ENCODE measurements at regions not wholly inside any gene's neighbourhood (a gene's known extent, or its start where the extent isn't known, plus 50 kb on each side); places are given as distances from the start of the nearest gene placed in this dataset.

- no peaks in the 10 kb centered on the region for H3K4me1 Mint-ChIP-seq (ENCODE audit: low read depth in 2 of 2)
- H3K36me3 Mint-ChIP-seq (ENCODE audit: insufficient read depth), result no peaks in the 10 kb centered on the region
- H3K27ac Mint-ChIP-seq, result no peak overlapping the region
- no peak overlapping the region for H3K4me3 Mint-ChIP-seq
- H3K9me3 Mint-ChIP-seq, result no peaks in the 10 kb centered on the region
- DNase-seq (no peak), ATAC-seq (replicated peaks) (no peak)
- peaks cover 0 to 21% of the 10 kb centered on the region in 2 donors for H3K27me3 Mint-ChIP-seq
These were observed 116.7 kb upstream of the SLIT3 start for GRCh38 chr5:169417676-169418075.

GRCh38 chr5:169416583-169417196 is 115.8 kb upstream of the SLIT3 start:
- ATAC-seq (replicated peaks) (no peak), DNase-seq (no peak)
- no peak overlapping the region for H3K4me3 Mint-ChIP-seq
- no peaks in the 10 kb centered on the region for H3K36me3 Mint-ChIP-seq (ENCODE audit: insufficient read depth)
- no peak overlapping the region for H3K27ac Mint-ChIP-seq
- H3K9me3 Mint-ChIP-seq, result no peaks in the 10 kb centered on the region
- H3K27me3 Mint-ChIP-seq, result peaks cover 0 to 21% of the 10 kb centered on the region in 2 donors
- H3K4me1 Mint-ChIP-seq (ENCODE audit: low read depth in 2 of 2), result no peaks in the 10 kb centered on the region

- no peak for DNase-seq
- peaks cover 6 to 21% of the 10 kb centered on the region in 2 donors for H3K27me3 Mint-ChIP-seq
- H3K4me1 Mint-ChIP-seq (ENCODE audit: low read depth in 2 of 2), result no peaks in the 10 kb centered on the region
- H3K36me3 Mint-ChIP-seq (ENCODE audit: insufficient read depth), result no peaks in the 10 kb centered on the region
- H3K27ac Mint-ChIP-seq, result no peak overlapping the region
- no peaks in the 10 kb centered on the region for H3K9me3 Mint-ChIP-seq
- no peak overlapping the region for H3K4me3 Mint-ChIP-seq
- ATAC-seq (replicated peaks), result no peak
These were observed 115.0 kb upstream of the SLIT3 start for GRCh38 chr5:169415948-169416347.

GRCh38 chr5:169415371-169415770 is 114.4 kb upstream of the SLIT3 start:
- Mint-ChIP-seq H3K36me3 (ENCODE audit: insufficient read depth) (no peaks in the 10 kb centered on the region), H3K27me3 (peaks cover 6 to 21% of the 10 kb centered on the region in 2 donors), H3K27ac (no peak overlapping the region)

GRCh38 chr5:169413416-169413815 is 112.5 kb upstream of the SLIT3 start:
- no peaks in the 10 kb centered on the region for H3K4me1 Mint-ChIP-seq (ENCODE audit: low read depth in 2 of 2)
- no peak for DNase-seq
- ATAC-seq (replicated peaks), result no peak

More at GRCh38 chr5:169415371-169415770, 114.4 kb upstream of the SLIT3 start:
- H3K4me3 Mint-ChIP-seq, result no peak overlapping the region
- DNase-seq (no peak), ATAC-seq (replicated peaks) (no peak)
- H3K4me1 Mint-ChIP-seq (ENCODE audit: low read depth in 2 of 2), result no peaks in the 10 kb centered on the region
- H3K9me3 Mint-ChIP-seq, result no peaks in the 10 kb centered on the region

GRCh38 chr5:169412831-169413230 is 111.9 kb upstream of the SLIT3 start:
- Mint-ChIP-seq H3K4me3 (no peak overlapping the region), H3K9me3 (no peaks in the 10 kb centered on the region), H3K4me1 (ENCODE audit: low read depth in 2 of 2) (no peaks in the 10 kb centered on the region), H3K27ac (no peak overlapping the region), H3K36me3 (ENCODE audit: insufficient read depth) (no peaks in the 10 kb centered on the region), H3K27me3 (peaks cover 12 to 18% of the 10 kb centered on the region in 2 donors)
- ATAC-seq (replicated peaks) (no peak), DNase-seq (no peak)

More at GRCh38 chr5:169413416-169413815, 112.5 kb upstream of the SLIT3 start:
- no peak overlapping the region for H3K4me3 Mint-ChIP-seq
- H3K9me3 Mint-ChIP-seq, result no peaks in the 10 kb centered on the region
- H3K36me3 Mint-ChIP-seq (ENCODE audit: insufficient read depth), result no peaks in the 10 kb centered on the region
- no peak overlapping the region for H3K27ac Mint-ChIP-seq
- H3K27me3 Mint-ChIP-seq, result peaks cover 12 to 18% of the 10 kb centered on the region in 2 donors

- H3K9me3 Mint-ChIP-seq, result no peaks in the 10 kb centered on the region
- H3K36me3 Mint-ChIP-seq (ENCODE audit: insufficient read depth), result no peaks in the 10 kb centered on the region
- H3K27ac Mint-ChIP-seq, result no peak overlapping the region
- H3K4me3 Mint-ChIP-seq, result no peak overlapping the region
- DNase-seq, result no peak
- H3K4me1 Mint-ChIP-seq (ENCODE audit: low read depth in 2 of 2), result no peaks in the 10 kb centered on the region
- peaks cover 12 to 18% of the 10 kb centered on the region in 2 donors for H3K27me3 Mint-ChIP-seq
- ATAC-seq (replicated peaks), result no peak
These were observed 111.0 kb upstream of the SLIT3 start for GRCh38 chr5:169411786-169412430.

GRCh38 chr5:169410996-169411783 is 110.3 kb upstream of the SLIT3 start:
- H3K27me3 Mint-ChIP-seq, result peaks cover 12 to 24% of the 10 kb centered on the region in 2 donors
- H3K9me3 Mint-ChIP-seq, result no peaks in the 10 kb centered on the region
- H3K4me1 Mint-ChIP-seq (ENCODE audit: low read depth in 2 of 2), result no peaks in the 10 kb centered on the region
- H3K4me3 Mint-ChIP-seq, result no peak overlapping the region
- ATAC-seq (replicated peaks) (no peak), DNase-seq (no peak)
- H3K36me3 Mint-ChIP-seq (ENCODE audit: insufficient read depth), result no peaks in the 10 kb centered on the region
- H3K27ac Mint-ChIP-seq, result no peak overlapping the region

- Mint-ChIP-seq H3K4me1 (ENCODE audit: low read depth in 2 of 2) (no peaks in the 10 kb centered on the region), H3K27ac (no peak overlapping the region), H3K4me3 (no peak overlapping the region), H3K36me3 (ENCODE audit: insufficient read depth) (no peaks in the 10 kb centered on the region), H3K27me3 (peaks cover 19 to 22% of the 10 kb centered on the region in 2 donors), H3K9me3 (no peaks in the 10 kb centered on the region)
- ATAC-seq (replicated peaks) (no peak), DNase-seq (no peak)
These were observed 107.8 kb upstream of the SLIT3 start for GRCh38 chr5:169408731-169409130.

GRCh38 chr5:169408171-169408570 is 107.2 kb upstream of the SLIT3 start:
- no peak for ATAC-seq (replicated peaks)
- peaks cover 15 to 22% of the 10 kb centered on the region in 2 donors for H3K27me3 Mint-ChIP-seq
- H3K36me3 Mint-ChIP-seq (ENCODE audit: insufficient read depth), result no peaks in the 10 kb centered on the region

GRCh38 chr5:169404223-169404622 is 103.3 kb upstream of the SLIT3 start:
- Mint-ChIP-seq H3K36me3 (ENCODE audit: insufficient read depth) (no peaks in the 10 kb centered on the region), H3K9me3 (no peaks in the 10 kb centered on the region), H3K27me3 (peaks cover 6 to 15% of the 10 kb centered on the region in 2 donors), H3K4me3 (no peak overlapping the region), H3K27ac (no peak overlapping the region), H3K4me1 (ENCODE audit: low read depth in 2 of 2) (no peaks in the 10 kb centered on the region)
- DNase-seq (no peak), ATAC-seq (replicated peaks) (no peak)

More at GRCh38 chr5:169408171-169408570, 107.2 kb upstream of the SLIT3 start:
- H3K27ac Mint-ChIP-seq, result no peak overlapping the region
- no peaks in the 10 kb centered on the region for H3K9me3 Mint-ChIP-seq
- H3K4me3 Mint-ChIP-seq, result no peak overlapping the region
- no peak for DNase-seq
- H3K4me1 Mint-ChIP-seq (ENCODE audit: low read depth in 2 of 2), result no peaks in the 10 kb centered on the region

- no peak for ATAC-seq (replicated peaks)
- Mint-ChIP-seq H3K36me3 (ENCODE audit: insufficient read depth) (no peaks in the 10 kb centered on the region), H3K27ac (no peak overlapping the region), H3K9me3 (peaks cover 2 to 6% of the 10 kb centered on the region in 2 donors), H3K4me1 (ENCODE audit: low read depth in 2 of 2) (no peaks in the 10 kb centered on the region), H3K4me3 (no peak overlapping the region), H3K27me3 (peaks cover 0 to 15% of the 10 kb centered on the region in 2 donors)
- DNase-seq, result no peak
These were observed 97.6 kb upstream of the SLIT3 start for GRCh38 chr5:169398515-169398914.

- Mint-ChIP-seq H3K4me1 (ENCODE audit: low read depth in 2 of 2) (no peaks in the 10 kb centered on the region), H3K27ac (no peak overlapping the region), H3K4me3 (no peak overlapping the region), H3K36me3 (ENCODE audit: insufficient read depth) (no peaks in the 10 kb centered on the region), H3K27me3 (peaks cover 13 to 17% of the 10 kb centered on the region in 2 donors), H3K9me3 (peaks cover 2 to 6% of the 10 kb centered on the region in 2 donors)
- no peak for DNase-seq
- no peak for ATAC-seq (replicated peaks)
These were observed 94.2 kb upstream of the SLIT3 start for GRCh38 chr5:169395136-169395535.
